DND-41 (cell line): ENCODE measurements at regions not wholly inside any gene's neighbourhood (a gene's known extent, or its start where the extent isn't known, plus 50 kb on each side); places are given as distances from the start of the nearest gene placed in this dataset.

Experiments
- EZH2 ChIP-seq: IDR thresholded peaks from 3 replicates; pipeline ENCODE4 v1.6.1; 2012; ENCODE audit warnings: borderline replicate concordance, low read depth, mild to moderate bottlenecking, moderate library complexity, low read length, inconsistent platforms; ENCODE audit not compliant: severe bottlenecking
- TF ChIP-seq, protein P1 (sequence below): IDR thresholded peaks from 2 replicates; pipeline ENCODE4 v1.5.1; 2012; ENCODE audit warnings: borderline replicate concordance, low read length, moderate library complexity, mild to moderate bottlenecking; ENCODE audit not compliant: poor library complexity, severe bottlenecking; ENCODE audit errors: extremely low read depth

- TF ChIP-seq, protein P1, sequence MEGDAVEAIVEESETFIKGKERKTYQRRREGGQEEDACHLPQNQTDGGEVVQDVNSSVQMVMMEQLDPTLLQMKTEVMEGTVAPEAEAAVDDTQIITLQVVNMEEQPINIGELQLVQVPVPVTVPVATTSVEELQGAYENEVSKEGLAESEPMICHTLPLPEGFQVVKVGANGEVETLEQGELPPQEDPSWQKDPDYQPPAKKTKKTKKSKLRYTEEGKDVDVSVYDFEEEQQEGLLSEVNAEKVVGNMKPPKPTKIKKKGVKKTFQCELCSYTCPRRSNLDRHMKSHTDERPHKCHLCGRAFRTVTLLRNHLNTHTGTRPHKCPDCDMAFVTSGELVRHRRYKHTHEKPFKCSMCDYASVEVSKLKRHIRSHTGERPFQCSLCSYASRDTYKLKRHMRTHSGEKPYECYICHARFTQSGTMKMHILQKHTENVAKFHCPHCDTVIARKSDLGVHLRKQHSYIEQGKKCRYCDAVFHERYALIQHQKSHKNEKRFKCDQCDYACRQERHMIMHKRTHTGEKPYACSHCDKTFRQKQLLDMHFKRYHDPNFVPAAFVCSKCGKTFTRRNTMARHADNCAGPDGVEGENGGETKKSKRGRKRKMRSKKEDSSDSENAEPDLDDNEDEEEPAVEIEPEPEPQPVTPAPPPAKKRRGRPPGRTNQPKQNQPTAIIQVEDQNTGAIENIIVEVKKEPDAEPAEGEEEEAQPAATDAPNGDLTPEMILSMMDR, result no peak
- TF ChIP-seq EZH2, result no peak
Observed at GRCh38 chr6:167751579-167752115, 75.1 kb upstream of the AFDN start.
